NCI-H82 (cell line): ENCODE measurements at regions not wholly inside any gene's neighbourhood (a gene's known extent, or its start where the extent isn't known, plus 50 kb on each side); places are given as distances from the start of the nearest gene placed in this dataset.

Source experiments
- DNase-seq: peaks from one replicate; lab custom pipeline; 2025; lab: John Stamatoyannopoulos, UW

- DNase-seq, result no peak
Observed at GRCh38 chr6:139676718-139677117, 302.3 kb upstream of the CITED2 start.

- no peak for DNase-seq
Observed at GRCh38 chr6:139666284-139666683, 291.8 kb upstream of the CITED2 start.

DNA sequence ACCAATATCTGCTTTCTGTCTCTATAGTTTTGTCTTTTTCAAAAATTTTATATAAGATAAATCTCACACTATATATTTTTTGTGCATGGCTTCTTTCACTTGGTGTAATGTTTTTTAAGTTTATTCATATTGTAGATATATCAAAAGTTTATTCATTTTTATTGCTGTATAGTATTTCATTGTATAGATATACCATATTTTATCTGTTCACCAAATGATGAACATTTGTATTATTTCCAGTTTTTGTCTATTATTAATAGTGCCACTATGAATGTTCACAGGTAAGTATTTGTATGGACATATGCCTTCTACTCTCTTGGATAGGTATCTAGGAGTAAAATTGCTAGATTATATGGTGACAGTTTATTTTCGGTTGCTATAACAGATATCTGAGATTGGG lies 289.5 kb upstream of the CITED2 start:
- no peak for DNase-seq

- no peak for DNase-seq
Observed at GRCh38 chr6:139659711-139660110, 285.3 kb upstream of the CITED2 start.

DNA sequence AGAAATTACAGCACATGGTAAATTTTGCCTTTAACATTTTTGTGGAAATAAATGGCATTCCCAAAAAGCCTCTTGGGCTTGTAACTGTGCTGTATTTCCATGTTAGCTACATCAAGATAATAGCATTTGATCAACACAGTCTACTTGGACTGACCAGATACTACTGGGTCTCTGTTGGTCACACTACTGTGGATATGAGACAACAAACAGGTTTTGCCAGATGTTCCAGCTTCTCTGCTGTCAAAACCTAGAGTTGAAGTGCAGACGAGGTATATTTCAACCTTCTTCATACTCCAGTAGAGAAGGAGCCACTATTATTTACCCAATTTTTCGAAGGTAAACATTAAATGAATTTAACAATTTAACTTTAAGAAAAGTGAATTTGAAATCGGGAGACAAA lies 284.7 kb upstream of the CITED2 start:
- DNase-seq, result no peak

DNA sequence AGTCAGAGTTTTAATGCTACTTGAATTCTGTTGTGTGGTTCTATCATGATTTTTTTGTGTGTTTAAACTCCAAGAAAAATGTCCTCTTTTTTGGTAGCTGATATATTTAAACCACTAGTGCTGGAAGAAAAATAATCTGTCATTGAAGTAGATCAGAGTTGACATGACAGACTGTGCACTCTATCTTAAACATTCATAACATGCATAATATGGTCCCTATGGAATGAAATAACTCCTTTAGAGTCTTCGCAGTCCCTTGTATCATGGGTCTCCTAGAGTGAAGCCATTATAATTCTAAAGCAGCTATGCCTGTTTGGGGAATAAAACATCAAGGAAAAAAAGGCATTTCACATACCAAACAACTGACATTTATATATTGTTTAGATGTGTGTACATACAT lies 282.7 kb upstream of the CITED2 start:
- no peak for DNase-seq

DNA sequence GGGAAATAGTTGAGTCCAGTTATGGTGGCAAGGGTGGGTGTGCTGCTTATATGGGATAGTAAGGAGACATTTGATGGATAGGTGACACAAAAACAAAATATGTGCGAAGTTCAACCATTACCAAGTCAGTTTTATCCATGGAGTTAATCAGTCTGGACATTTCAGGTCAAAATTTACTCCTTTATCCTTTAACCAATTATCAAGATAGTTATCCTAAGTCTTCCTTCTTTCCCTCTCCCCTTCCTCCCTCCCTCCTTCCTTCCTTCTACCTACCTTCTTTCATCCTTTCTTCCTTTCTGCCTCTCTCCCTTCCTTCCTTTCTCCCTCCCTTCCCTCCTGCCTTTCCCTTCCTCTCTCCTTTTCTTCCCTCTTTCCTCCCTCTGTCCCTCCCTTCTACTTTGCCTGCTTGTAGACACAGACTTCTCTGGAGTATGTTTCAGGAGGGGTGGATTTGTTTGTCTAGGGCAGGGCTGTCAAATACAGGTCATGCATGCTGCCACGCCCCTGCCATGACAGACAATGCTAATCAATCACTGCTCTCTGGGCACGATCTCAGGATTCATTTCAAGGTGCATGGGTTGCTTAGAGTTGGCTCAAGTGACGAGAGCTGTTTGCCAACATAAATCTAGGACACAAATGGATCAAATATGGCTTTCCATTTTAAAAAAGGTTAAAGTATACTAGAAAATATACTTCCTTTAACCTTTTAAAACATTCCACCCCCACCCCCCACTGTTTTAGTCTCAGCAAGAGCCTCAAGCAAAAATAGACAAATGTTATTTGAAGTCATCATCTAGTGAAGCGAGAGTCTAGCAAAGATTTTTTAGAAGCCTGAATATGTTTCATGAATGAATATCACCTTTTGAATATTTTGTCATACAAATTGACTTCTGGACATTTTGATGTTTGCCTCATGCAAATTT lies 281.6 kb upstream of the CITED2 start:
- DNase-seq, result peak; percentile 7

DNA sequence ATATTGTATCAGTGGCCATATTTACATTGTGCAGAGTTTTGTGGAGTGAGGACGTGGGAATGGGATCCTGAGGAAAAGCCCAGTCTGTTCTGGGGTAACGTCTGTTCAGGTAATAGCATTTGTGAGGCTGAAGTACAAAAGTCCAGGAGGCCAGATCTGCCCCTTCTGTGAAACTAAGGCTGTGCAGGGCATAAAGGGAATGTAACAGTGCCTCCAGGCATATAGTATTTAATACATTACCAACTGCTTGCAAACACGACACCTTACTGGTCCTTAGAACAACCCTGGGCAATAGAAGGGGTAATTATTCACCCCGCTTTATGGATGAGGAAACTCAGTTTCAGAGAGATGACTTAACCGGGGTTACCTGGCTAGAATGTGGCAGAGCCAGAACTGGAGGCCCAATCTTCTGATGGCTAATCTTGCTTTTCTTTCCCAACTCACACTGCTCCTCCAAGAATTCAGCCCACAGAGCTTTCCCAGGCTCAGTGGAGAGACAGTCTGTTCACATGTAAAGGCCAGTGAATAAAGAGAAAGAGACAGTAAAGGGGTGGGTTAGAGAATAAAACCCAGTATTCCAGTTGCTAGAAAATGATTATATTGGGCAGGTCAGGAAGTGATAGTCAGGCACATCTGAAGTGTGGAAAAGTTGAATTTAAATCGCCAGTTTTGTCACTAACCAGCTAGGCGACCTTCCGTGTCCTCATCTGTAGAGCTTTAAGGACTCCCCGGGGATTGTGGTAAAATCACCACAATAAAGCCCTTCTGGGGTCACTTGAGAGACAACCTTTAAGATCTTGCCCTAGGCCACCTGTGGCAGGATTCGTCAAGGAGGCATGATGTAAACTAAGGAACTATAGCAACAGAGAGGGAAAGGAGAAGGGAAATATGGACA lies 280.7 kb upstream of the CITED2 start:
- DNase-seq, result no peak

DNA sequence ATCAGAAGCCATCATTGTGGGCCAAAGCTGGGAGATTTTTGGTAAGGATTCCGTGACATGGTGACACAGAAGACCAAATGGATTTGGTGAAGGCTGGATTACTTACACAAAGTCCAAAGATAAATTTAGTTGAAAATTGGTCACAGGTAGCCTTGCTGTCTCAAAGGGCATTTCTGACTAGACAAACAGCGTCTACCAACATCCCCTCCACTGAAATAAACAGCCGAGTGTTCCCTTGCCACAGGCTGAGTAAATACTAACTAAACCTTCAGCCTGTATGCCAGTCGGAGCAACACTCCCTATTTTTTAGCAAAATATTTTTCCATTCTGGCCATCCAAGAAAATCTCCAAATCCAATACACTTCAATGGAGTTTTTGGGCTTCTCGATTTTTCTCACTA lies 279.9 kb upstream of the CITED2 start:
- no peak for DNase-seq

- DNase-seq, result no peak
Observed at GRCh38 chr6:139653111-139653510, 278.7 kb upstream of the CITED2 start.

DNA sequence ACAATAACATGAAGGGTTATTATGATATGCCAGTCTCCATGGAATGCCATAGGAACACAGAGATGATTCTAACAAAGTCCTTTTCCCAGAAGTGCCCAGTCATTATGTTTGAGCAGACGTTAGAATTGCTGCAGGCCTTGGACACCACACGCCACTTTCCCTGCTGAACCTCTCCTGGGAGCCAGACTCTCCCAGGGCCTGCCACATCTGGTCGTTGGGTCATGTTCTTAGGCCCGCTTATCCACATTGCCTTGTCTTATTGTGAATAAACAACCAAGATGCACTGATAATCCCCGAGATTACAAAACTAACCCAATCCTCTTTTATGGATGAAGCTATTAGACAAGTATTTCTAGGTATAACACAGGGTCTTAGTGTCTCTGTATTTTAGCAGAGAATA lies 276.5 kb upstream of the CITED2 start:
- peak; percentile 80 for DNase-seq

GRCh38 chr6:139649732-139650131 lies 275.3 kb upstream of the CITED2 start:
- DNase-seq, result peak; percentile 37

DNA sequence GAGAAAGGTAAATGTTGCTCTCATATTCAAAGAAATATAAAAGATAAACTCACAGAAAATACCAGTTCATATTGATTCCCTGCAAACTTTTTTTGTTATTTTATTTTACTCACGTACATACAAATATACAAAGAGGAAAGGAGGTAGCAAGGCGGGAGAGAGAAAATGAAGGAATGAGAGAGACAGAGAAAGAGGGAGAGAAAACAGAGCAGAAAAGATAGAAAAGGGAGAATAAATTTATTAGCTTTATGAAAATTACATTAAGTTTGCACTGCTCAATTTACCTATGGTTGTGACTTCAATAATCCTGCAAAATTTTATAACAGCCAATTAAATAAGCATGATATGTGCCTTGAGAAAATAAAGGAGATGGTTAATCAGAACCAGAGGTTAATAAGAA lies 274.7 kb upstream of the CITED2 start:
- DNase-seq, result no peak

- DNase-seq, result no peak
Observed at GRCh38 chr6:139648430-139649000, 274.1 kb upstream of the CITED2 start.

GRCh38 chr6:139647841-139648240 lies 273.4 kb upstream of the CITED2 start:
- no peak for DNase-seq

GRCh38 chr6:139647016-139647415 lies 272.6 kb upstream of the CITED2 start:
- DNase-seq, result no peak

- DNase-seq, result no peak
Observed at GRCh38 chr6:139644821-139645220, 270.4 kb upstream of the CITED2 start.

- DNase-seq, result no peak
Observed at GRCh38 chr6:139643986-139644385, 269.5 kb upstream of the CITED2 start.

- DNase-seq, result no peak
Observed at GRCh38 chr6:139642346-139642745, 267.9 kb upstream of the CITED2 start.

- DNase-seq, result no peak
Observed at GRCh38 chr6:139641376-139641775, 266.9 kb upstream of the CITED2 start.

- no peak for DNase-seq
Observed at GRCh38 chr6:139640921-139641320, 266.5 kb upstream of the CITED2 start.

- DNase-seq, result no peak
Observed at GRCh38 chr6:139640448-139640847, 266.0 kb upstream of the CITED2 start.

GRCh38 chr6:139639507-139639906 lies 265.1 kb upstream of the CITED2 start:
- DNase-seq, result no peak
